Fibroblast of lung (primary cell): ENCODE measurements at regions not wholly inside any gene's neighbourhood (a gene's known extent, or its start where the extent isn't known, plus 50 kb on each side); places are given as distances from the start of the nearest gene placed in this dataset.

Experiments
- DNase-seq, 2 donors: peaks; one replicate each; pipeline versions ENCODE4 v3.0.0 to v3.0.0-alpha.2; 2010; ENCODE audit warnings: low read depth in 2 of 2
- H2AFZ ChIP-seq: 2 replicates; pipeline ENCODE4 v1.5.1; 2012; ENCODE audit warnings: low read length, control low read depth, inconsistent platforms
- H3K27ac ChIP-seq: 2 replicates; pipeline ENCODE4 v1.5.1; 2011; ENCODE audit warnings: low read length, control low read depth; ENCODE audit not compliant: insufficient read depth
- H3K27me3 ChIP-seq: 2 replicates; pipeline ENCODE4 v1.5.1; 2011; ENCODE audit warnings: mild to moderate bottlenecking, low read length; ENCODE audit not compliant: control insufficient read depth, insufficient read depth
- H3K36me3 ChIP-seq: 2 replicates; pipeline ENCODE4 v1.5.1; 2011; ENCODE audit warnings: low read length; ENCODE audit not compliant: control insufficient read depth, insufficient read depth
- H3K4me1 ChIP-seq: 2 replicates; pipeline ENCODE4 v1.5.1; 2011; ENCODE audit warnings: low read length; ENCODE audit not compliant: control insufficient read depth, insufficient read depth; ENCODE audit errors: extremely low read depth
- H3K4me2 ChIP-seq: 2 replicates; pipeline ENCODE4 v1.5.1; 2011; ENCODE audit warnings: low read length, control low read depth; ENCODE audit not compliant: insufficient read depth; ENCODE audit errors: extremely low read depth
- H3K4me3 ChIP-seq, 4 experiments: fragments of 200-600 bp in 1 of 4; sonication (generic) in 1 of 4; replicated peaks in 1 of 4; 2 replicates each; pipeline ENCODE4 v1.5.1; 2011 to 2016; ENCODE audit warnings: low read length in 4 of 4, low read depth in 3 of 4, mild to moderate bottlenecking in 3 of 4, control low read depth in 2 of 4, inconsistent platforms in 1 of 4, mixed read lengths in 1 of 4; ENCODE audit not compliant: insufficient read depth in 1 of 4; ENCODE audit errors: control extremely low read depth in 1 of 4
- H3K79me2 ChIP-seq: 2 replicates; pipeline ENCODE4 v1.5.1; 2012; ENCODE audit warnings: mild to moderate bottlenecking, low read length, inconsistent platforms; ENCODE audit not compliant: control insufficient read depth, insufficient read depth
- H3K9ac ChIP-seq: 2 replicates; pipeline ENCODE4 v1.5.1; 2011; ENCODE audit warnings: mild to moderate bottlenecking, low read length, control low read depth; ENCODE audit not compliant: insufficient read depth
- H3K9me3 ChIP-seq: 2 replicates; pipeline ENCODE4 v1.5.1; 2012; ENCODE audit warnings: low read depth, low read length; ENCODE audit not compliant: control insufficient read depth, insufficient read depth
- H4K20me1 ChIP-seq: 2 replicates; pipeline ENCODE4 v1.5.1; 2011; ENCODE audit warnings: low read length; ENCODE audit not compliant: control insufficient read depth, insufficient read depth; ENCODE audit errors: extremely low read depth
- EZH2 ChIP-seq: IDR thresholded peaks from 2 replicates; pipeline ENCODE4 v1.5.1; 2012; ENCODE audit warnings: low read length, control low read depth, mild to moderate bottlenecking; ENCODE audit errors: missing control alignments
- TF ChIP-seq, protein P1 (sequence below), 2 donors: IDR thresholded peaks in 1 of 2; conservative IDR thresholded peaks in 1 of 2; 1 replicate in 1 of 2; 2 replicates in 1 of 2; pipeline ENCODE4 v1.5.1; 2011 to 2012; ENCODE audit warnings: low read length in 2 of 2, control low read depth in 1 of 2, inconsistent platforms in 1 of 2, low read depth in 1 of 2, mild to moderate bottlenecking in 1 of 2

DNA sequence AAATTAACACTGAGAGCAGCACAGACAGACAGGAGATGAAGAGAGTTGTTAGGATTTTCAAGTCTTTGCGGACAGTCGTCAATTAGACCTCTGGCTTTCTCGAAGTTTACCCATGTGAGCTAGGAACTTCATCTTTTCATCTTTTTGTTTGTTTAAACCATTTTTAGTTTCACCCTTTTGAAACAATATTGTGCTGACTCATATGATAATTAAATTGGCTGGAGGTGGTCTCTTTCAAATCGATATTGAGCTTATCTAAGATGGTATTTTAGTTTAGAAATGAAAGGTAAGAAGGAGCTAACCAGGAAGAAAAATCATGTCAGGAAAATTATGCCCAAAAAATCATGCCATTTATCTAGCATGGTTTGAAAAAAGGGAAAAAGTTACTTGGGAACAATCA lies 415.8 kb upstream of the SEMA3A start:
- H3K9ac ChIP-seq = no peak overlapping the region
- TF ChIP-seq, protein P1, sequence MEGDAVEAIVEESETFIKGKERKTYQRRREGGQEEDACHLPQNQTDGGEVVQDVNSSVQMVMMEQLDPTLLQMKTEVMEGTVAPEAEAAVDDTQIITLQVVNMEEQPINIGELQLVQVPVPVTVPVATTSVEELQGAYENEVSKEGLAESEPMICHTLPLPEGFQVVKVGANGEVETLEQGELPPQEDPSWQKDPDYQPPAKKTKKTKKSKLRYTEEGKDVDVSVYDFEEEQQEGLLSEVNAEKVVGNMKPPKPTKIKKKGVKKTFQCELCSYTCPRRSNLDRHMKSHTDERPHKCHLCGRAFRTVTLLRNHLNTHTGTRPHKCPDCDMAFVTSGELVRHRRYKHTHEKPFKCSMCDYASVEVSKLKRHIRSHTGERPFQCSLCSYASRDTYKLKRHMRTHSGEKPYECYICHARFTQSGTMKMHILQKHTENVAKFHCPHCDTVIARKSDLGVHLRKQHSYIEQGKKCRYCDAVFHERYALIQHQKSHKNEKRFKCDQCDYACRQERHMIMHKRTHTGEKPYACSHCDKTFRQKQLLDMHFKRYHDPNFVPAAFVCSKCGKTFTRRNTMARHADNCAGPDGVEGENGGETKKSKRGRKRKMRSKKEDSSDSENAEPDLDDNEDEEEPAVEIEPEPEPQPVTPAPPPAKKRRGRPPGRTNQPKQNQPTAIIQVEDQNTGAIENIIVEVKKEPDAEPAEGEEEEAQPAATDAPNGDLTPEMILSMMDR (conservative IDR thresholded peaks at IDR 0.05 in 1 of 2, IDR thresholded peaks at IDR 0.05 in 1 of 2; ENCODE audit: low read depth in 1 of 2, low read length in 2 of 2) = no peak
- no peak for TF ChIP-seq EZH2
- H3K36me3 ChIP-seq = no peaks in the 10 kb centered on the region
- no peaks in the 10 kb centered on the region for H3K27me3 ChIP-seq
- H4K20me1 ChIP-seq = no peaks in the 10 kb centered on the region
- DNase-seq = no peak
- H3K4me1 ChIP-seq = no peaks in the 10 kb centered on the region
- no peak overlapping the region for H3K4me2 ChIP-seq
- no peak overlapping the region for H2AFZ ChIP-seq
- H3K79me2 ChIP-seq = no peaks in the 10 kb centered on the region
- H3K4me3 ChIP-seq = no peak overlapping the region
- no peaks in the 10 kb centered on the region for H3K9me3 ChIP-seq
- no peak overlapping the region for H3K27ac ChIP-seq

DNA sequence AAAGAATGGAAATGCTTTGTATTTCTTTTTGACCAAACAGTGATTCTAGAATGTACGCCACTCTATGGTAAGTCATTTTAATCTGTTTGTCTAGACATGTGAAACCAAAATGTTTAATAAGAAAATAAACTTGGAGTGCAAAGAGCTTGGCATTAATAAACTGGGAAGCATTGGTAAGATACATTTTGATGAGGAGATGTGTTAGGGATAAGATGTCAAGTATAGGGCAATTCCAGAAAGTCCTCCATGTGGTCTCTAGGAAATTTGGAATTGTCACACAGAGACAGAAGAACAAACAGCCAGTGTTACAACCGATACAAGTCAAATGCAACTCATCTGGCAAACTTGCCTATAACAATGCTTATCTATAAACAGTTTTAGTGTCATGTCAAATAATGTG lies 410.7 kb upstream of the SEMA3A start:
- Histone ChIP-seq H3K4me1 (no peaks in the 10 kb centered on the region), H2AFZ (no peak overlapping the region), H3K9ac (no peak overlapping the region), H3K4me3 (no peak overlapping the region), H3K27me3 (no peaks in the 10 kb centered on the region), H3K36me3 (no peaks in the 10 kb centered on the region), H3K4me2 (no peak overlapping the region), H3K27ac (no peak overlapping the region), H3K9me3 (no peaks in the 10 kb centered on the region), H4K20me1 (no peaks in the 10 kb centered on the region), H3K79me2 (no peaks in the 10 kb centered on the region)
- DNase-seq = no peak
- TF ChIP-seq, protein P1 (conservative IDR thresholded peaks at IDR 0.05 in 1 of 2, IDR thresholded peaks at IDR 0.05 in 1 of 2; ENCODE audit: low read depth in 1 of 2, low read length in 2 of 2) = no peak
- TF ChIP-seq EZH2 = no peak

DNA sequence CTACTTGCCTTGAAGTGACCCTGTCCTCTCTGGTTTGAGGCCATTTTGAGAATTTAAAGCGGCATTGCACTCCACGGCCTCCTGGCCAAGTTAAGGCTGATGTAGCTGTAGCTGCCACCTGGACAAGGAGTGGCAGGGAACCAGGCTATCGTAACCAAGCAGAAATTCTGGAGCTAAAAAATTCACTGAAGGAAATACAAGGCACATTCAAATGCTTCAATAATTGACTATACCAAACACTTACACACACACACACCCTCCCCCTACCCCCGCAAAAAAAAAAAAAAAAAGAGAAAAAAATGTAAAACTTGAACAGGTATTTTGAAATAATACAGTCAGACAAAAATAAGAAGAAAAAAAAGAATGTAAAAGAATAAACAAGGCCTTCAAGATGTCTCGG lies 409.0 kb upstream of the SEMA3A start:
- H4K20me1 ChIP-seq = no peaks in the 10 kb centered on the region
- H3K27me3 ChIP-seq = no peaks in the 10 kb centered on the region
- no peak overlapping the region for H3K9ac ChIP-seq

More for the DNA sequence above, 409.0 kb upstream of the SEMA3A start:
- Histone ChIP-seq H3K4me1 (no peaks in the 10 kb centered on the region), H3K4me2 (no peak overlapping the region), H2AFZ (no peak overlapping the region), H3K9me3 (no peaks in the 10 kb centered on the region), H3K4me3 (no peak overlapping the region), H3K36me3 (no peaks in the 10 kb centered on the region), H3K79me2 (no peaks in the 10 kb centered on the region), H3K27ac (no peak overlapping the region)
- no peak for DNase-seq
- no peak for TF ChIP-seq EZH2
- TF ChIP-seq, protein P1 (conservative IDR thresholded peaks at IDR 0.05 in 1 of 2, IDR thresholded peaks at IDR 0.05 in 1 of 2; ENCODE audit: low read depth in 1 of 2, low read length in 2 of 2) = no peak
